Activated CD4-positive, alpha-beta T cell treated with anti-CD3 and anti-CD28 coated beads for 36 hours (primary cell): ENCODE measurements at regions not wholly inside any gene's neighbourhood (a gene's known extent, or its start where the extent isn't known, plus 50 kb on each side); places are given as distances from the start of the nearest gene placed in this dataset.

Experiments used
- ATAC-seq: fragments of 200-7000 bp; cut with Tn5 transposase; one replicate; pipeline ENCODE4 v1.10.0; 2021; ENCODE audit warnings: mild to moderate bottlenecking, moderate library complexity
- CTCF ChIA-PET: fragments of 350-600 bp; sonication (Branson Sonifier 250); formaldehyde crosslinking; loops from one replicate; lab custom pipeline; 2021; ENCODE audit warnings: antibody characterized with exemption; lab: Charles Lee
- POLR2A ChIA-PET: fragments of 350-600 bp; sonication (Branson Sonifier 250); formaldehyde crosslinking; loops from one replicate; lab custom pipeline; 2021; ENCODE audit warnings: antibody characterized with exemption, inconsistent platforms; lab: Charles Lee
- DNase-seq: peaks from one replicate; pipeline ENCODE4 v3.0.0-alpha.2; 2020
- H3K27ac Mint-ChIP-seq: one replicate; pipeline ENCODE4 v1.8.0; 2021; ENCODE audit warnings: mixed read lengths
- H3K27me3 Mint-ChIP-seq: one replicate; pipeline ENCODE4 v1.8.0; 2021; ENCODE audit warnings: mixed read lengths
- H3K36me3 Mint-ChIP-seq: one replicate; pipeline ENCODE4 v1.8.0; 2021; ENCODE audit warnings: low read depth, mixed read lengths
- H3K4me1 Mint-ChIP-seq: one replicate; pipeline ENCODE4 v1.8.0; 2021; ENCODE audit warnings: mixed read lengths
- H3K4me3 Mint-ChIP-seq: one replicate; pipeline ENCODE4 v1.8.0; 2021; ENCODE audit warnings: mild to moderate bottlenecking, moderate library complexity, mixed read lengths
- H3K9me3 Mint-ChIP-seq: one replicate; pipeline ENCODE4 v1.8.0; 2021; ENCODE audit warnings: low read depth, mixed read lengths
- intact Hi-C, 2 experiments: fragments of 100-400 bp; cut with DNase I in 1 of 2; cut with micrococcal nuclease in 1 of 2; formaldehyde crosslinking; loops; one replicate each; pipeline versions ENCODE4 v1.14.2 to v1.15.1; 2022 to 2024; cut with DNase I, micrococcal nuclease

DNA sequence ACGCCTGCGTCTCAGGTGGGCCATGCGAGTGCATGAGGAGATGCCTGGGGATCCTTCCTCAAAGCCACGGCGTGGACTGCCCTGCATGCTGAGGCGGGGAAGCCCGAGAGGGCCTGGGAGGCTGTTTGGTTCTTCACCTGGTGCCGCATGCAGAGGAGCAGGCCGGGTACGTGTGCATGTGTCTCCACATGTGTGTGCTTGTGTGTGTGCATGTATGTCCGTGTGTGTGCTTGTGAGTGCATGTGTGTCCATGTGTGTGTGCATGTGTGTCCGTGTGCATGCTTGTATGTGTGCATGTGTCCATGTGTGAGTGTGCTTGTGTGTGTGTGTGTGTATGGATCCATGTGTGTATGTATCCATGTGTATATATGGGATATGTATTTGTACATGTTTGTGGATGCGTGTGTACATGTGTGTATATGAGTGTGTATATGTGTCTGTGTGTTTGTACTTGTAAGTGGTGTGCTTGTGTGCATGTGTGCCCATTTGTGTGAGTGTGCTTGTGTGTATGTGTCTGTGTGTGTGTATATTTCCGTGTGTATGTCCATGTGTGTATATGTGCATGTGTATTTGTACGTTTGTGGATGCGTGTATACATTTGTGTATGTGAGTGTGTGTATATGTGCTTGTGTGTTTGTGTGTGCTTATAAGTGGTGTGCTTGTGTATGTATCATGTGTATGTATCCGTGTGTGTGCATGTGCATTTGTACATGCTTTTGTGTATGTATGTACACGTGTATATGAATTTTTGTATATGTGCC is 79.0 kb downstream of the PTGR3 start:
- H3K36me3 Mint-ChIP-seq, result no peaks in the 10 kb centered on the region
- no peak overlapping the region for H3K27ac Mint-ChIP-seq
- DNase-seq (no peak), ATAC-seq (no peak)
- peaks cover 3% of the 10 kb centered on the region for H3K27me3 Mint-ChIP-seq
- intact Hi-C loops, result loop anchor here in 1 of 2 experiments (10.0 kb wide), 1 partner anchor 475 kb away; no protein-coding TSS in a partner anchor
- ChIA-PET POLR2A (no interaction called here), CTCF (interaction anchor here (0.7 to 1.5 kb wide), 2 partner anchors 205 to 350 kb away, joined by 3 read pairs; no protein-coding TSS in a partner anchor)
- H3K9me3 Mint-ChIP-seq, result no peaks in the 10 kb centered on the region
- no peak overlapping the region for H3K4me3 Mint-ChIP-seq
- no peaks in the 10 kb centered on the region for H3K4me1 Mint-ChIP-seq

DNA sequence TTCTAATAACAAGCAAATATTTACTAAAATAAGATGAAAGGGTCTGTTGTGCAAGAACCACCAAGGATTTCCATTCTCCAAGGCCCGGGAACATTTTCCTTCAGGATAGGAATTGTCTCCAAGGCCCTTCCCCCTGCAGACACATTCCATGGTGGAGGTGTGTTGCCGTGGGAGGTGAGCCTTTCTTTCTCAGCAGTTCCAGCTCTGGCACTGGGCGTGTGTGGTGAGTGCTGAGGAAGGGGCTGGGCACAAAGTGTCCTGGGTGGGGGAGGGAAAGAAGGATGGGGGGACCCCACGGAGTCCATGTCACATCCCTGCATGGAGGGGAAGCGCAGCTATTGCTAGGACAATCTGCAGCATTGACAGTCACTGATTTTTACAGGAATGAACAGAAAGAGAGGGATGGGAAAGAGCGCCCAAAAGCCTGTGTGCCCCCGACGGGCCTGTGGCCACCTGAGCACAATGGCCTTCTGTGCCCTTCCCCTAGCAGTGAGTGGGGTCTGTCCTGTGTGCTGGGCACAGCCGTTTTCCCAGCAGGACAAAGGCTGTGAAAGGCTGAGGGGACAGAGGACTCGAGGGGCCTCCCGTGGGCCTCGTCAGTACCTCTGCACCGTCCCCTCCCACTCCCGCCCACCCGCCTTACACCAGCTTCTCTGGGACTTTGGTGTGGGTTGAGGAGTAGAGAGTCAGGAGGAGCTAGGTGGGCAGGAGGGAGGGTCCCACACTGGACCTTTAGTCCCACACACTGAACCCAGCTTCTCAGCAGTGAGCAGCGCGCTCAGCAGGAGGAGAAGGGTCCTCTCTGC is 79.8 kb downstream of the PTGR3 start:
- ChIA-PET POLR2A (no interaction called here), CTCF (interaction anchor here (0.7 kb wide), 1 partner anchor 205 kb away, joined by 3 read pairs; no protein-coding TSS in a partner anchor)
- ATAC-seq (no peak), DNase-seq (no peak)
- H3K4me1 Mint-ChIP-seq, result no peaks in the 10 kb centered on the region
- intact Hi-C loops, result loop anchor here in 1 of 2 experiments (10.0 kb wide), 1 partner anchor 474 kb away; no protein-coding TSS in a partner anchor
- H3K9me3 Mint-ChIP-seq, result no peaks in the 10 kb centered on the region
- H3K27ac Mint-ChIP-seq, result no peak overlapping the region
- H3K27me3 Mint-ChIP-seq, result peaks cover 3% of the 10 kb centered on the region
- H3K36me3 Mint-ChIP-seq, result no peaks in the 10 kb centered on the region
- no peak overlapping the region for H3K4me3 Mint-ChIP-seq

DNA sequence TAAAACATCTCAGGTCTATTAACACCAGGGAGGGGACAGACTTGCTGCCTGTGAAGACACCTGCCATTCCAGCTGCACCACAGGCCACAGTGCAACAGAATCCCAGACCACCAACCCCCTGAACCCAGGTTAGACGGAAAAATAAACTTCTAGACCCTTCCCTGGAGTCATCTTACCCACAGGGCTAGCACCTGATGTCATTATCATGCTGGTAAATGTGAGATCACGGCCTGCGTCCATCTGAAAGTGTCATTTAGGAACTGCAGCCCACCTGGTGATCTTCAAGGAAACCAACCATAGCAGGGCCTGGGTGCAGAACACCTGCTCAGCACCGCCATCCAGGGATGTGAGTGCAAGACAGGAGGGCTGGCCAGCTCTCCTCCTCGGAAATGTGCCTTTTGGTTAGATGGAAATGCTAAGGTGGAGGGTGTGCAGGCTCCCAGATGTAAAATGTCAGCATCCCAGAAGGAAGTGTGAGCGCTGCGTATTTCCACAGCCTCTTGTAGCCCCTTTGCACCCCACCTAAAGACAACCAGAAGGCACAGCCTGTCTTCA is 80.8 kb downstream of the PTGR3 start:
- ChIA-PET CTCF (no interaction called here), POLR2A (no interaction called here)
- DNase-seq, result no peak
- no peak for ATAC-seq
- H3K9me3 Mint-ChIP-seq, result no peaks in the 10 kb centered on the region
- peaks cover 3% of the 10 kb centered on the region for H3K27me3 Mint-ChIP-seq
- intact Hi-C loops, result loop anchor here in 1 of 2 experiments (10.0 kb wide), 1 partner anchor 473 kb away; no protein-coding TSS in a partner anchor
- H3K27ac Mint-ChIP-seq, result no peak overlapping the region
- H3K36me3 Mint-ChIP-seq, result no peaks in the 10 kb centered on the region
- H3K4me3 Mint-ChIP-seq, result no peak overlapping the region
- H3K4me1 Mint-ChIP-seq, result no peaks in the 10 kb centered on the region

DNA sequence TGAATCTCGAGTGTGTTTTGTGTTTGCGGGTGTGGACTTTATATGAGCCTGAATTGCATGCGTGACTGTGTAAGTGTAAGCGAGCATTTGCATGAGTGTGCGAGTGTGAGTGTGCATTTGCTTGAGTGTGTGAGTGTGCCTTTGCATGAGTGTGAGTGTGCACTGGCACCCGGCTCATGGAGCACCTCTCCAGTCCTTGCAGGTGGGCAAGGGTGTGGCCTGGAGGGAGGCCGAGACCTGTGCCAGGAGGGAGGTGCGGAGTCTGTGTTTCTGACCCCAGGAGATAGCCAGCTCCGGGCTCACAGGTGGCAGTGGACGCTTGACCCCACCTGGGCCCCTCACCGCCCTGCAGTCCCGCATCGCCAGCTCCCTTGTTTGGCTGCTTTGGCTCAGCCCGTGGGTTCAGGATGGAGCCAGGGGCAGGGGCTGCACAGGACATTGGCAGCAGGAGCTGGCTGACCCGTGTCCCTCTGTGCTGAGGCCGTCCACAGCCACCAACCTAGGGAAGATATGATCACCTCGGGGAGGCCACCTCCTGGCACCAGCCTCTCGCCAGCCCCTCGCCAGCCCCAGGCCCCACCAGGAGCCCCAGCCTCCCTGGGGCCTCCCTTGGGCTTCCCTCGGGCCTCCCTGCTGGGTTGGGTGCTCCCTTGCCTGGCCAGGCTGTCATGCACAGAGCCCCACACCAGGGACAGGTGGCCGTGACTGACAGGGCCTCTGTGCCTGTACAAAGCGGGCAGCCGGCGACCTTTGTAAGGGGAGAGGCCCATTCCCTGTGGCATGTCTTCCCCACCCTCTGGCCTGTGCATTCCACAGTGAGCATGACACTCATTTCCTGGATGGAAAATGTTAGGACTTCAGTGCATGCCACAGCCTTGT is 81.6 kb downstream of the PTGR3 start:
- Mint-ChIP-seq H3K27ac (no peak overlapping the region), H3K4me1 (no peaks in the 10 kb centered on the region), H3K4me3 (no peak overlapping the region), H3K9me3 (no peaks in the 10 kb centered on the region), H3K36me3 (no peaks in the 10 kb centered on the region), H3K27me3 (peaks cover 3% of the 10 kb centered on the region)
- no peak for ATAC-seq
- POLR2A ChIA-PET, result no interaction called here
- intact Hi-C loops, result loop anchor here in 1 of 2 experiments (10.0 kb wide), 1 partner anchor 473 kb away; no protein-coding TSS in a partner anchor
- CTCF ChIA-PET, result no interaction called here
- DNase-seq, result no peak

DNA sequence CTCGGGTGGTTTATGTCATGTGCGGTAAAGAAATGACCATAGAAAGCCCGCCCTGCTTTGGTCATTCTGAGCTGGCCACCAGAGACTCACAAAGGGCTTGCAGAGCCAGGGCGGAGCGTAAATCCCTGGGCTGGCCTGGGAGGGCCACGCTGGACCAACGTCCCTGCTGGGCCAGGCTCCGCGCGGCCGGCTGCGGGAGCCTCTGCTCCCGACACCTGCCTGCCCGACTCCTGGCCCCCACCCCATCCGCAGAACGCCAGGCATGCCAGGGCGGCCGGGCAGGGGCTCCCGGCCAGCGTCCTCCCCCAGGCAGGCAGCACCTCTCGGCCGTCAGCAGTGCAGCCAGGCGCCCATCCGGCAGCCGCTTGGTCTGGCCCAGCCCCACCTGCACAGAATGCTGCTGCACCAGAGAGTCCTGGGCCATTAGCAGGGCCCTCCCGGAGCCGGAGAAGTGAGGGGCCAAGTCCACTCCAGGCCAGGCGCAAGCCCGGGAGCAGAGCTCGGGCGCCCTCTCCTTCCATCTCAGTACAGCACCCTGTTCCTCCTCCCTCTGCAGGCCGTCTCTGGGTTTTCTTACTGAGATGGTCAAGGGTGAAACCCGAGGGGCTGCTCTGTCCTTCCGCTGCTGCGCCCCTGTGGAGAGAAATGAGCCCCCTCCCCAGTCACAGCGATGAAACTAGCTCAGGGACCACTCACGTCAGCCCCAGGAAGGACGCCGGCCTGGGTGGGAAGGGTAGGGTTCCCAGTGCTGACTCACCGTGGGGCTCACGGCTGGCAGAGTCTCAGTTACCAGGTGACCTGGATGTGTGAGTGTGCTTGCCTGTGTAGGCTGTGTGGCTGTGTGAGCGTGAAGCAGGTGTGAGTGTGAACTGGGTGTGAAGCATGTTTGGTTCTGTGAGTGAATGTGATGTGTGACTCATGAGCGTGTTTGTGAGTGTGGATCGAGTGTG is 83.3 kb downstream of the PTGR3 start:
- ChIA-PET CTCF (no interaction called here), POLR2A (no interaction called here)
- no peaks in the 10 kb centered on the region for H3K9me3 Mint-ChIP-seq
- no peak for ATAC-seq
- H3K4me1 Mint-ChIP-seq, result no peaks in the 10 kb centered on the region
- H3K27ac Mint-ChIP-seq, result no peak overlapping the region
- no peak overlapping the region for H3K4me3 Mint-ChIP-seq
- H3K36me3 Mint-ChIP-seq, result no peaks in the 10 kb centered on the region
- intact Hi-C loops, result loop anchor here in 1 of 2 experiments (10.0 kb wide), 1 partner anchor 471 kb away; no protein-coding TSS in a partner anchor
- no peak for DNase-seq
- peaks cover 3% of the 10 kb centered on the region for H3K27me3 Mint-ChIP-seq

DNA sequence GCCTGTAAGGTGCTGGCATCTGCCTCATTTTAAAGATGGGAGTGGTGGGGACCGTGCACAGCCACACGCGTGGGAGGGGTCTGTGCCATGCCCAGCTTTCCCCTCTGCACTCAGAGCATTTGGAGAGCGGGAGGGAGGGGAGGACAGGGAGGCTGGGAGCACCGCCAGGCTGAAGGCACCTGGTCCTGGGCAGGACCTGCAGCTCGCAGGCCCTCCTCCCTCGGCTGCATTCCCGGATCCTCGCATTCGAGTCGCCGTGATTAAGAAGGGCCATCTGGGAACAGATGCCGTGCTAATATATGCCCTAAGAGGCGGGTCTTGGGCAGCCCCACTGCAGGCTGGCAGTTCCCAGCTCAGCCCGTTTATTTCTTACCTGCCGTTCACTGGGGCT is 84.0 kb downstream of the PTGR3 start:
- Mint-ChIP-seq H3K27ac (no peak overlapping the region), H3K27me3 (peaks cover 3% of the 10 kb centered on the region), H3K4me3 (no peak overlapping the region), H3K9me3 (no peaks in the 10 kb centered on the region), H3K4me1 (no peaks in the 10 kb centered on the region), H3K36me3 (no peaks in the 10 kb centered on the region)
- ChIA-PET POLR2A (no interaction called here), CTCF (interaction anchor here (0.6 kb wide), 2 partner anchors 245 to 1059 kb away, joined by 3 read pairs; no protein-coding TSS in a partner anchor)
- no peak for ATAC-seq
- intact Hi-C loops, result loop anchor here in 1 of 2 experiments (10.0 kb wide), 1 partner anchor 470 kb away; no protein-coding TSS in a partner anchor
- DNase-seq, result no peak

DNA sequence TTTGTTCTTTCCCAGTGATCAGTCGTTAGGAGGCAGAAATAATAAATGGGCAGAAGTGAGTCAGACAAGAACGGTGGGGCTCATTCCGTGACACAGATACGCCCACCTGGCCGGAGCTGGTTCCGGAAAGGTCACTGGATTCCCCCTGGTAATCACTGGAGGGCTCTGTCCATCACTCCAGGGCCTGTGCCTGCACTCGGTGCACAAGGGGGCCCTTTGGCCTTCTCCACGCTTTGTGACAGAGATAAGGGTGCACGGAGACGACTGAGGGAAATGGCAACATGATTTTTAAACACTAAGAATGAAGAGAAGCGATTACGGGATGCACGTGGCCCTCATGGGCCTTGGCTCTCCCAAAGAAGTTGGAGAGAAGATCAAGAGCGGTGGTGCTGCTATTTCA is 84.4 kb downstream of the PTGR3 start:
- no peak overlapping the region for H3K4me3 Mint-ChIP-seq
- POLR2A ChIA-PET, result no interaction called here
- intact Hi-C loops, result loop anchor here in 1 of 2 experiments (10.0 kb wide), 1 partner anchor 470 kb away; no protein-coding TSS in a partner anchor
- no peaks in the 10 kb centered on the region for H3K36me3 Mint-ChIP-seq
- peaks cover 3% of the 10 kb centered on the region for H3K27me3 Mint-ChIP-seq
- no peaks in the 10 kb centered on the region for H3K4me1 Mint-ChIP-seq
- ATAC-seq (no peak), DNase-seq (no peak)
- no peaks in the 10 kb centered on the region for H3K9me3 Mint-ChIP-seq
- CTCF ChIA-PET, result interaction anchor here (0.6 kb wide), 2 partner anchors 245 to 1059 kb away, joined by 3 read pairs; no protein-coding TSS in a partner anchor
- no peak overlapping the region for H3K27ac Mint-ChIP-seq

DNA sequence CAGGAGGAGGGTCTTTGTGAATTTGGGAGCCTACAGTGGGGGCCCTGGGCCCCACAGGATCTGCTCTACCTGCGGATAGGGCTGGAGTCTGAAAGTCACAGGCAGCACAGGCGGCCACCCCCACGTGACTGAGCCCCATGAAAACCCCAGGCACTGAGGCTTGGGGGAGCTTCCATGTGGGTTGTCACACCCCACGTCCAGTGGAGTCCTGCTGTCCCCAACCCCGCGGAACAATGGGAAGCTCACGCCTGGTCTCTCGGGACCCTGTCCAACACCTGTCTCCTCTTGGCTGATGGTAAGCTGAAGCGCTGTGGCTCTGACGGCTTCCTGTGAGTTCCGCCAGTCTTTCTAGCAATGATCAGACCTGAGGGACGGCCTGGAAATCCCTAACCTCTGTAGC is 85.8 kb downstream of the PTGR3 start:
- CTCF ChIA-PET, result no interaction called here
- DNase-seq, result no peak
- intact Hi-C loops, result loop anchor here in 1 of 2 experiments (10.0 kb wide), 1 partner anchor 468 kb away; no protein-coding TSS in a partner anchor
- POLR2A ChIA-PET, result no interaction called here
- H3K27ac Mint-ChIP-seq, result no peak overlapping the region
- no peak overlapping the region for H3K4me3 Mint-ChIP-seq
- H3K4me1 Mint-ChIP-seq, result no peaks in the 10 kb centered on the region
- no peaks in the 10 kb centered on the region for H3K36me3 Mint-ChIP-seq
- no peaks in the 10 kb centered on the region for H3K9me3 Mint-ChIP-seq
- ATAC-seq, result no peak
- peaks cover 3% of the 10 kb centered on the region for H3K27me3 Mint-ChIP-seq

DNA sequence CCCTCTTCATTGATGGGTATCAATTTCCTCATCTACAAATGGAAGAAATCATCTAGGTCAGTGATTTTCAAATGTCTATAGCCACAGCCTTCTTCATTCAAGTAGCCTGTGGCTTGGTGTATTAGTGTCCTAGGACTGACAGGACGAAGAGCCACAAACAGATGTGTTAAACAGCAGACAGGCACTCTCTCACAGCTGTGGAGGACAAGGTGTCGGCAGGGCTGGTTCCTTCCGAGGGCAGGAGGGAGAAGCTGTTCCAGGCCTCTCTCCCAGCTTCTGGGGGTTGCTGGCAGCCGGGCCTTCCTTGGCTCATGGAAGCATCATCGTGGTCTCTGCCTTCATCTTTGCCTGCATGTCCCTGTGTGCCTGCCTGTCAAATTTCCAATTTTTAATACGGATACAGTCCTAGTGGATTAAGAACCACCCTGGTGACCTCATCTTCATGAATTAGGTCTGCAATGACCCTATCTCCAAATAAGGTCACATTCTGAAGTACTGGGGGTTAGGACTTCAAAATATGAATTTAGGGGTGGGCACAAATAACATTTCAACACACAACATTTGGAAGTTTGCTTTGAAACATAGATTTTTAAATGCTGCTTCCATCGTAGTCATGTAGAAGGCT is 86.5 kb downstream of the PTGR3 start:
- CTCF ChIA-PET, result interaction anchor here (0.7 kb wide), 1 partner anchor 377 kb away, joined by 6 read pairs; no protein-coding TSS in a partner anchor
- no peak for DNase-seq
- ATAC-seq, result no peak
- no peaks in the 10 kb centered on the region for H3K36me3 Mint-ChIP-seq
- H3K27me3 Mint-ChIP-seq, result peaks cover 3% of the 10 kb centered on the region
- H3K9me3 Mint-ChIP-seq, result no peaks in the 10 kb centered on the region
- intact Hi-C loops, result loop anchor here in 1 of 2 experiments (10.0 kb wide), 1 partner anchor 468 kb away; no protein-coding TSS in a partner anchor
- POLR2A ChIA-PET, result no interaction called here
- no peak overlapping the region for H3K27ac Mint-ChIP-seq
- H3K4me3 Mint-ChIP-seq, result no peak overlapping the region
- no peaks in the 10 kb centered on the region for H3K4me1 Mint-ChIP-seq
